GM19023 (cell line): ENCODE measurements at regions not wholly inside any gene's neighbourhood (a gene's known extent, or its start where the extent isn't known, plus 50 kb on each side); places are given as distances from the start of the nearest gene placed in this dataset.

Source experiments
- ATAC-seq: cut with Tn5 transposase; IDR thresholded peaks from one replicate; pipeline ENCODE4 v1.9.1; 2021; ENCODE audit warnings: mild to moderate bottlenecking, moderate library complexity; ENCODE audit not compliant: unreplicated experiment

GRCh38 chr18:55093808-55094207 lies 134.5 kb upstream of the CCDC68 start:
- ATAC-seq: no peak

DNA sequence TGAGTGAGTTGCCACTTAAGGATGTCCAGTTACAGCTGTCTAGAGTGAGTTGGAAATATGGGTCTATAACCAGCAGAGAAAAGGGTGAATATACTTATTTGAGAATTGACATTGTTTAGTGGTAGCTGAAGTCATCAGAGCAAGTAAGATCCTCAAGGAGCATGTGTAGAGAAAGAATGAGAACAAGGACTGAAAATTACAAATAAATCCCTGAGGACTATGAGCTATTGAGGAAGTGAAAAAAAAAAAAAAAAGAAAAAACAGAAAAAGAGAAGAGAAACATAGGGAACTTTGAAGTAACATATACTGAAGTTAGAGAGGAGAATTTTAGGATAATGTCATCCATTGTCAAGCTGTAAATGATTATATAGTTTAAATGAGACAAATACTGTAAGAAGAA lies 134.0 kb upstream of the CCDC68 start:
- ATAC-seq: no peak

DNA sequence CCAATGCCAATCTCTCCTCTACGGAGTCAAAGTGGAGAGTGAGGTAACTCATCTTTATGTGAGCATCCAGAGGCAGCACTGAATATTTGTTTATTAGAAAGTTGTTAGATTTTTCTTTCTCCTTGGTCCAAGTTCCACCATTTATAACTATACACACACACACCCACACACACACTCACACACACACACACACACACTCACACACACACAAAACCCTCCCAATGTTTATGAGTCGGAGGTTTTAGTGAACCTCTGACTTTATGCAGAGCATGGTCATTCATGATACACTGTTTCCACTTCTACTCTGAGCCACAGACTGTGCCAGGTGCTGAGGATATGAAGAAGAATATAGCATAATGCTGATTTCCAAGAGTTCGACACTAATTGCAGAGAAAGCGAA lies 132.9 kb upstream of the CCDC68 start:
- ATAC-seq: no peak

DNA sequence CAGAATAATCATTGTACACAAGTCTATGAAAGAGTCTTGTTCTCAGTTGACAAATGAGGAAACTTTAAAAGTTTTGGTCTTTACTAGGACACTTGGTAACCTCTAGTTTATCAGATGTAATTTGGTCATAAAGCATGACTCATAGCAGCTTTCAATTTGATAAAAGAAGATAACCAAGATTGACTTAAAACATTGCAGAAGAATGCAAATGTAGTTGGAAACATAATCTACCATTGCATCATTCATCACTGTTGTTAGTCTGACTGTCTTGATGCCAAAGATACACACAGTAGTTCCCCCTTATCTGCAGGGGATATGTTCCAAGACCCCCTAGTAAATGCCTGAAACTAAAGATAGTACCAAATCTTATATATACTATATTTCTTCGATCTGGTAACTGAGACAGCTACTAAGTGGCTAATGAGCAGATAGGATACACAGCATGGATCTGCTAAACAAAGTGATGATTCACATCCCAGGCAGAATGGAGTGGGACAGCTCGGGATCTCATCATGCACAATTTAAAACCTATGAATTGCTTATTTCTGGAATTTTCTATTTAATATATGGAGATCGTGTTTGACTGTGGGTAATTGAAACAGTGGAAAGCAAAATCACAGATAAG lies 131.4 kb upstream of the CCDC68 start:
- ATAC-seq: no peak

DNA sequence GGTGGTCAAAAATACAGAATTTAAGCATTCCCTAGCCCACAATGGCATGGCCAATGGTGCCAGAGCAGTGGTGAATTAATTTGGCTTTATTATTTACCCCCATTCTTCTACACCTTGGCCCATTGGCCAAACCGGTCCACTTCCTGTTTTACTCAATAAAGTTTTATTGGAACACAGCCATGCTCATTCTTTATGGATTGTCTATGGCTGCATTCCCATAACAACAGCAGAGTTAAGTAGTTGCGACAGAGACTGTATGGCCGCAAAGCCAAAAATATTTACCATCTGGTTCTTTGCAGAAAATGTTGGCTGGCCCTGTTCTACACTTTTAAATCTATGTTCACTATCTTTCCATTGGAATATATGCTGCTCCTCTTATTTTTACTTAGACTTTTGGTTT lies 130.3 kb upstream of the CCDC68 start:
- ATAC-seq: no peak

GRCh38 chr18:55088561-55088960 lies 129.3 kb upstream of the CCDC68 start:
- ATAC-seq: no peak

DNA sequence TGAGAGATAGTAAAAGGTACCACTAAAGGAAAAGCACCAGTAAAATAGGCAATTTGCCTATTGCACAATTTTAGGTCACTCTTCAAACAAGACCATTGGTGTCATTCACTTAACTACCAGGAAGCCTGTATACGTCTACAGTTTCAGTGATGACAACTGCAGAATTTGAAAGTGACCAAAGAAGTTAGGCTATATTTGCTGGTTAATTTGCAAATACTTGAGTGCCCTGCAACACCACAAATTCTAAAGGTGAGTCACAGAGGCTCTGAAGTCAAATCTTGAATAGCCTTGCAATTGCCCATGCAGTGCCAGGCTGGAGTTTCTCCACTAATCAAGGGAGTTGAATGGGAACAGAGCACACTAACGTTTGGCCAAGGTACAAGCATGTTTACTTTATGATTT lies 128.7 kb upstream of the CCDC68 start:
- peak; percentile 67 for ATAC-seq

- no peak for ATAC-seq
Observed at GRCh38 chr18:55086906-55087305, 127.6 kb upstream of the CCDC68 start.

- peak; percentile 51 for ATAC-seq
Observed at GRCh38 chr18:55085557-55086285, 126.5 kb upstream of the CCDC68 start.

DNA sequence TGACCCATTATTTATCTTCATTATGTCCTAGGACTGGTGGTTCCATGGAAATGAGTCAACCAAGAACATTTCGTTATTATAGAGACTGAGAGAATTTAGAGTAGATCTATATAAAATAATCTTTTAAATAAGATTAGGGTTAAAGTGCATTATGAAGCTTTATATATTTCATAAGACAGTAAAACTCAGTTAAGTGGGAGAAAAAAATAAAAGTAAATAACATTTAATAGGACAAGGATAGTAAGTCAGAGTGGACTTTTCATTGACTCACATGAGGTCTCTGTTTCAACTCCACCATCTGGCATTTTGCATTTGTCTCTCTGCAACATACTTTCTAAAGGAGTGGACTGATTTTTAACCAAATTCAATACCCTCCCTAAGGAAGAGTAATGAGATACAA lies 125.3 kb upstream of the CCDC68 start:
- no peak for ATAC-seq

GRCh38 chr18:55083461-55083860 lies 124.2 kb upstream of the CCDC68 start:
- no peak for ATAC-seq

GRCh38 chr18:55079481-55080355 lies 120.5 kb upstream of the CCDC68 start:
- no peak for ATAC-seq

GRCh38 chr18:55079067-55079466 lies 119.8 kb upstream of the CCDC68 start:
- ATAC-seq: no peak

DNA sequence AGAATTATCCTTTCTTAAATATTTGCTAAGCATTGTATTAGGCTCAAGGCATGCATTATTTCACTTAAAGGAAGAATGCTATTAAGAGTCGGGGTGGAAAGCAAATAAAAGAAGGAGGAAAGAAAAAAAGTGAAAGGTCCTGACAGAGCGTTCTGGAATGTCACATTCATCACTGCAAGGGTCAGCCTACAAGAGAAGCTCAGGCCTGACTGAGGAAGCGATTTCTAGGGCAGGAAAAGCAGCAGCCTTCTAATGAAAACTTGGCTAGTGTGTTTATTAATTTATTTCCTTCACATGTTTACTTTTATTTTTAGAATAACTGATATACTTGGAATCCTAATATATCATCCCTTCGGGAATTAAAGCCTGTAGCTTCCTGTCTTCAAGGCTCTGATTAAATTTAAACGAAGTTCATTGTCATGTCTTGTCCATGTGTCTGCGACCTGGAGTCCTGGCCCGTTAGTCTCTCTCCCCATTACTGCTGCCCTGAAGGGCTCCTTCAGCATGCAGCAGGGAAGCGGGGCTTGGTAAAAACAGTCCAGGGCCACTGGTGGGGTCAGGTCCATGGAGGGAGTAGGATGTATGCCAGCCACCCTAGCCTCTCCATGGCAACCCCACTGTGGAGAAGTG lies 119.2 kb upstream of the CCDC68 start:
- ATAC-seq: no peak

- no peak for ATAC-seq
Observed at GRCh38 chr18:55076643-55077218, 117.5 kb upstream of the CCDC68 start.

- ATAC-seq: no peak
Observed at GRCh38 chr18:55073834-55074233, 114.6 kb upstream of the CCDC68 start.

DNA sequence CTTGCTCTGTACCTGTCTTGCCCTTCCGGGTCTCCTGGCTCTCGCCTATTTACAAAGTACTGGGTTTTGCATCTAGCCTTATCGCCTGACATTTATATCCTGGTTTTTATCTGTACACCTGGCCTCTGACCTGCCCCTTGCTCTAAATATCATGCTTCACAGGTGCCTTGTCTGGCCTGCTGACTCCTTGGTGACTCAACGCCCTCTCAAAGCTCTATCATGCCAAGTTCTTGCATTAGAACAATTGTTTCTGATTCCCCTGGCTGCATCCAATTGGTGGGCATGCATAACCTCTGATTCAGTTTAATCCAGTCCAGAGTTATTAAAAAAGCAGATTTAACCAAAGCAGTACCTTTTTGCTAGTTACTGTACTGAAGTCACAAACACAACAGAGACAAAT lies 113.9 kb upstream of the CCDC68 start:
- no peak for ATAC-seq

DNA sequence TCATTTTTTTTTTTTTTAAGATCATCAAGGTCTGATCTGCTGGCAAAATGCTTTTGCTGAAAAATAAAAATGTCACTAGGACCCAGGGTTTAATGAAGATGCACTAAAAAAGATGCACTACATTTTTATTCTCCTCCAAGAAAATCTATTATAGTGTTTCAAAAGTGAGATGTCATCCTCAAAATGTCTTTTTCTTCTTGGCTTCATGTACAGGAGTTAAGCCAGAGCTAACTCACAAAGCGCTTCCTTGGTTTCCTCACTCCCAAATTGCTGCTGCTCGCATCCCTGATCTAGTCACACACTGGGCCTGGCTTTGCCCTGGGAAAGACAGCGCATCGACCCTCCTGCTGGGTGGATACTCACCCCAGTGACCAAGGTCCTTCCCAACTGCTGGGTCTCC lies 113.4 kb upstream of the CCDC68 start:
- no peak for ATAC-seq

GRCh38 chr18:55072181-55072580 lies 112.9 kb upstream of the CCDC68 start:
- ATAC-seq: no peak

- peak; percentile 68 for ATAC-seq
Observed at GRCh38 chr18:55069497-55069896, 110.2 kb upstream of the CCDC68 start.

DNA sequence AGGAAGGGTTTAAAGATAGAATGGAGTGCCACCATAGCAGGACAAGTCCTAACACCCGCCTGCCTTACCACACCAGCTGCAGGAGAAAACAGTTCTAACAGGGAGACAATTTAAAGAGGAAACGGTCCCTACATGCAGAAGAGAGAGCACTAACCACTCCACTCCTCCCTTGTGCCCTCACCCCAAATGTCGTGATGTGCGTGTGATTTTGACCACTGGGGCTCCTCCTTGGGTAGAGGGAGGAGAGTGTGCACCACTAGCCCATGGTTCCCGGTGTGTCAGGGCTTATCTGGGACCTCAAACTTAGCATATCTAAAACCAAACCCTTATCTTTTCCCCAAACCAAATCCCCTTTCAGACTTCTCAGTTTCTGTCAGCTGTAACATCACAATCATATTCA lies 105.5 kb upstream of the CCDC68 start:
- peak; percentile 74 for ATAC-seq
